Panc1 (cell line): ENCODE measurements at regions not wholly inside any gene's neighbourhood (a gene's known extent, or its start where the extent isn't known, plus 50 kb on each side); places are given as distances from the start of the nearest gene placed in this dataset.

ENCODE experiments used
- ATAC-seq: fragments of 200-7000 bp; cut with Tn5 transposase; 2 replicates; pipeline ENCODE4 v1.9.1; 2020; ENCODE audit warnings: mild to moderate bottlenecking, moderate library complexity
- BruUV-seq: library from RNA; stranded (reverse); fragments of 400-500 nt; replicated peaks from 2 replicates; lab custom pipeline; 2021; lab: Mats Ljungman, UMichigan
- CTCF ChIA-PET: fragments of 300-600 bp; sonication (Branson Sonifier 250); formaldehyde crosslinking; loops from one replicate; lab custom pipeline; 2022; ENCODE audit warnings: antibody characterized with exemption; lab: Charles Lee
- POLR2A ChIA-PET: fragments of 300-600 bp; sonication (Branson Sonifier 250); formaldehyde crosslinking; loops from one replicate; lab custom pipeline; 2022; ENCODE audit warnings: antibody characterized with exemption; lab: Charles Lee
- DNase-seq: peaks from one replicate; pipeline ENCODE4 v3.0.0-alpha.2; 2010; ENCODE audit warnings: low read depth, low spot score
- H3K27ac ChIP-seq: 2 replicates; pipeline ENCODE4 v1.5.1; 2011; ENCODE audit warnings: mild to moderate bottlenecking, low read length, inconsistent platforms
- H3K27me3 ChIP-seq: fragments of 200-500 bp; sonication (Bioruptor generic); 2 replicates; pipeline ENCODE4 v1.6.0; 2014; ENCODE audit warnings: low read length, inconsistent platforms; ENCODE audit not compliant: control insufficient read depth, insufficient read depth
- H3K36me3 ChIP-seq: fragments of 200-500 bp; sonication (Bioruptor generic); 2 replicates; pipeline ENCODE4 v1.5.1; 2014; ENCODE audit warnings: inconsistent platforms, mild to moderate bottlenecking, low read length, moderate library complexity; ENCODE audit not compliant: control insufficient read depth, insufficient read depth
- H3K4me1 ChIP-seq: 2 replicates; pipeline ENCODE4 v1.5.1; 2011; ENCODE audit warnings: inconsistent platforms, mild to moderate bottlenecking, low read length, moderate library complexity; ENCODE audit not compliant: control insufficient read depth, insufficient read depth
- H3K4me3 ChIP-seq, 2 experiments: 2 replicates each; pipeline ENCODE4 v1.5.1; 2011 to 2012; ENCODE audit warnings: low read depth in 2 of 2, low read length in 2 of 2, mild to moderate bottlenecking in 2 of 2, inconsistent platforms in 1 of 2, moderate library complexity in 1 of 2
- H3K9me3 ChIP-seq: fragments of 200-500 bp; sonication (Bioruptor generic); 2 replicates; pipeline ENCODE4 v1.5.1; 2014; ENCODE audit warnings: low read depth, mild to moderate bottlenecking, inconsistent platforms, low read length, moderate library complexity; ENCODE audit not compliant: control insufficient read depth, insufficient read depth
- CTCF ChIP-seq: fragments of 450-650 bp; IDR thresholded peaks from 2 replicates; pipeline ENCODE4 v1.5.1; 2017; ENCODE audit warnings: mild to moderate bottlenecking
- POLR2AphosphoS5 ChIP-seq: IDR thresholded peaks from 2 replicates; pipeline ENCODE4 v1.6.1; 2012; ENCODE audit warnings: mild to moderate bottlenecking, low read depth, low read length, moderate library complexity
- SIN3A ChIP-seq: IDR thresholded peaks from 2 replicates; pipeline ENCODE4 v1.6.1; 2012; ENCODE audit warnings: low read depth, mild to moderate bottlenecking, low read length, moderate library complexity, borderline replicate concordance; ENCODE audit not compliant: insufficient read depth
- TCF7L2 ChIP-seq: IDR thresholded peaks from 2 replicates; pipeline ENCODE4 v1.6.1; 2011; ENCODE audit warnings: mild to moderate bottlenecking, low read depth, low read length, inconsistent platforms
- in situ Hi-C: cut with HindIII; loops from 2 replicates; pipeline ENCODE4 v1.10.0; 2016; ENCODE audit warnings: low sequenced_read_pairs, low pct_unique_long_range_greater_than_20kb
- intact Hi-C: fragments of 100-400 bp; cut with micrococcal nuclease; formaldehyde crosslinking; loops from one replicate; pipeline ENCODE4 v1.10.0; 2022; ENCODE audit not compliant: unreplicated experiment
- TF ChIP-seq, protein P1 (sequence below), 2 experiments: IDR thresholded peaks; 2 replicates each; pipeline ENCODE4 v1.6.1; 2011 to 2012; ENCODE audit warnings: low read depth in 2 of 2, control low read depth in 1 of 2, low read length in 1 of 2, mild to moderate bottlenecking in 1 of 2, moderate library complexity in 1 of 2; ENCODE audit not compliant: insufficient read depth in 1 of 2

GRCh38 chrX:18099745-18100144 is 120.9 kb downstream of the BEND2 start:
- H3K4me3 ChIP-seq, result no peak overlapping the region
- H3K36me3 ChIP-seq, result no peaks in the 10 kb centered on the region
- TF ChIP-seq TCF7L2 (no peak), SIN3A (no peak), CTCF (no peak), POLR2AphosphoS5 (no peak)
- TF ChIP-seq, protein P1, sequence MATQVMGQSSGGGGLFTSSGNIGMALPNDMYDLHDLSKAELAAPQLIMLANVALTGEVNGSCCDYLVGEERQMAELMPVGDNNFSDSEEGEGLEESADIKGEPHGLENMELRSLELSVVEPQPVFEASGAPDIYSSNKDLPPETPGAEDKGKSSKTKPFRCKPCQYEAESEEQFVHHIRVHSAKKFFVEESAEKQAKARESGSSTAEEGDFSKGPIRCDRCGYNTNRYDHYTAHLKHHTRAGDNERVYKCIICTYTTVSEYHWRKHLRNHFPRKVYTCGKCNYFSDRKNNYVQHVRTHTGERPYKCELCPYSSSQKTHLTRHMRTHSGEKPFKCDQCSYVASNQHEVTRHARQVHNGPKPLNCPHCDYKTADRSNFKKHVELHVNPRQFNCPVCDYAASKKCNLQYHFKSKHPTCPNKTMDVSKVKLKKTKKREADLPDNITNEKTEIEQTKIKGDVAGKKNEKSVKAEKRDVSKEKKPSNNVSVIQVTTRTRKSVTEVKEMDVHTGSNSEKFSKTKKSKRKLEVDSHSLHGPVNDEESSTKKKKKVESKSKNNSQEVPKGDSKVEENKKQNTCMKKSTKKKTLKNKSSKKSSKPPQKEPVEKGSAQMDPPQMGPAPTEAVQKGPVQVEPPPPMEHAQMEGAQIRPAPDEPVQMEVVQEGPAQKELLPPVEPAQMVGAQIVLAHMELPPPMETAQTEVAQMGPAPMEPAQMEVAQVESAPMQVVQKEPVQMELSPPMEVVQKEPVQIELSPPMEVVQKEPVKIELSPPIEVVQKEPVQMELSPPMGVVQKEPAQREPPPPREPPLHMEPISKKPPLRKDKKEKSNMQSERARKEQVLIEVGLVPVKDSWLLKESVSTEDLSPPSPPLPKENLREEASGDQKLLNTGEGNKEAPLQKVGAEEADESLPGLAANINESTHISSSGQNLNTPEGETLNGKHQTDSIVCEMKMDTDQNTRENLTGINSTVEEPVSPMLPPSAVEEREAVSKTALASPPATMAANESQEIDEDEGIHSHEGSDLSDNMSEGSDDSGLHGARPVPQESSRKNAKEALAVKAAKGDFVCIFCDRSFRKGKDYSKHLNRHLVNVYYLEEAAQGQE (IDR thresholded peaks at IDR 0.05; ENCODE audit: insufficient read depth in 1 of 2, low read depth in 2 of 2, low read length in 1 of 2), result no peak
- CTCF ChIA-PET, result no interaction called here
- DNase-seq (no peak), ATAC-seq (no peak)
- in situ Hi-C loops (no loop called here), intact Hi-C loops (no loop called here)
- H3K4me1 ChIP-seq, result no peaks in the 10 kb centered on the region
- H3K27ac ChIP-seq, result no peak overlapping the region
- POLR2A ChIA-PET, result no interaction called here
- no peaks in the 10 kb centered on the region for H3K27me3 ChIP-seq
- BruUV-seq, result no TSS peak
- H3K9me3 ChIP-seq, result no peaks in the 10 kb centered on the region

- Histone ChIP-seq H3K9me3 (no peaks in the 10 kb centered on the region), H3K36me3 (no peaks in the 10 kb centered on the region), H3K4me1 (no peaks in the 10 kb centered on the region), H3K4me3 (no peak overlapping the region), H3K27ac (no peak overlapping the region), H3K27me3 (no peaks in the 10 kb centered on the region)
- DNase-seq (no peak), ATAC-seq (no peak)
- no TSS peak for BruUV-seq
- intact Hi-C loops, result no loop called here
- ChIA-PET POLR2A (no interaction called here), CTCF (no interaction called here)
- no peak for TF ChIP-seq SIN3A
- TF ChIP-seq POLR2AphosphoS5, result no peak
- TF ChIP-seq CTCF, result no peak
- TF ChIP-seq, protein P1 (IDR thresholded peaks at IDR 0.05; ENCODE audit: insufficient read depth in 1 of 2, low read depth in 2 of 2, low read length in 1 of 2), result no peak
- TF ChIP-seq TCF7L2, result no peak
- in situ Hi-C loops, result no loop called here
Observed at GRCh38 chrX:18098763-18099162, 121.9 kb downstream of the BEND2 start.
